Testis (tissue), 2 donors: ENCODE measurements at regions not wholly inside any gene's neighbourhood (a gene's known extent, or its start where the extent isn't known, plus 50 kb on each side); places are given as distances from the start of the nearest gene placed in this dataset.

Experiments
- DNase-seq: peaks from one replicate; pipeline ENCODE4 v3.0.0-alpha.2; 2019
- H3K27ac ChIP-seq, 2 donors: fragments of 200-600 bp; sonication (generic); one replicate each; pipeline ENCODE4 v1.5.1; 2019
- H3K27me3 ChIP-seq: fragments of 200-600 bp; sonication (generic); one replicate; pipeline ENCODE4 v1.5.1; 2019
- H3K36me3 ChIP-seq: fragments of 200-600 bp; sonication (generic); one replicate; pipeline ENCODE4 v1.5.1; 2017; ENCODE audit warnings: low read depth; ENCODE audit errors: missing control alignments
- H3K4me1 ChIP-seq: fragments of 200-600 bp; sonication (generic); one replicate; pipeline ENCODE4 v1.5.1; 2019
- H3K4me3 ChIP-seq, 2 donors: fragments of 200-600 bp; sonication (generic); one replicate each; pipeline ENCODE4 v1.5.1; 2017 to 2019
- H3K9me3 ChIP-seq: fragments of 200-600 bp; sonication (generic); one replicate; pipeline ENCODE4 v1.5.1; 2017
- POLR2A ChIP-seq: fragments of 450-650 bp; IDR thresholded peaks from one replicate; pipeline ENCODE4 v1.6.1; 2017; ENCODE audit warnings: antibody characterized with exemption, mild to moderate bottlenecking, moderate library complexity
- WGBS, 2 donors: methylation state at CpG; one replicate each; pipeline ENCODE4 v1.1.5; 2018; 5-methylcytosine and 5-hydroxymethylcytosine counted together
- intact Hi-C: fragments of 100-400 bp; cut with DNase I; formaldehyde crosslinking; loops from one replicate; pipeline ENCODE4 v1.15.1; 2023; ENCODE audit warnings: low total_unique reads
- TF ChIP-seq, protein P1 (sequence below), 3 experiments: fragments of 450-650 bp in 2 of 3; fragments of 200-600 bp in 1 of 3; sonication (generic) in 1 of 3; IDR thresholded peaks; one replicate each; pipeline ENCODE4 v1.5.1; 2016 to 2019; ENCODE audit warnings: antibody characterized with exemption in 3 of 3, mild to moderate bottlenecking in 2 of 3, moderate library complexity in 1 of 3

DNA sequence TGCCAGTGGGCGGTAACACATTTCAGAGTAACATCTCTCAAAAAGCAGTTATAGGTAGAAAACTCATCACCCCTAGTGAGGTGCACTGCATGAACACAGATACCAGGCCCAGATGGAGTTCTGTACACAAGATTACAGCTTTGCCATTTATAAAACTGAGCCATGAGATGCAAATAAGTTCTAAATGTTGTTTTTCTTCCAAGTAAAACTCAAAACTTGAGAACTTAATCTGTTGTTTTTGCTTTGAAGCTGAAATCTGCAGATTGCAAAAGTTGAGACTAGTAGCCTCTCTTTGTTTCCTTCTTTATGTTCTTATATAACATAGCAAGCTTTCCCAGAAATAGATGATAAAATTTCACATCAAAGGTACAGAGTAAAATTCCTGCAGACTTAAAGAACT, 434.1 kb downstream of the PLK2 start:
- intact Hi-C loops: no loop called here
- H3K27ac ChIP-seq: no peak overlapping the region
- no peak for TF ChIP-seq POLR2A
- TF ChIP-seq, protein P1, sequence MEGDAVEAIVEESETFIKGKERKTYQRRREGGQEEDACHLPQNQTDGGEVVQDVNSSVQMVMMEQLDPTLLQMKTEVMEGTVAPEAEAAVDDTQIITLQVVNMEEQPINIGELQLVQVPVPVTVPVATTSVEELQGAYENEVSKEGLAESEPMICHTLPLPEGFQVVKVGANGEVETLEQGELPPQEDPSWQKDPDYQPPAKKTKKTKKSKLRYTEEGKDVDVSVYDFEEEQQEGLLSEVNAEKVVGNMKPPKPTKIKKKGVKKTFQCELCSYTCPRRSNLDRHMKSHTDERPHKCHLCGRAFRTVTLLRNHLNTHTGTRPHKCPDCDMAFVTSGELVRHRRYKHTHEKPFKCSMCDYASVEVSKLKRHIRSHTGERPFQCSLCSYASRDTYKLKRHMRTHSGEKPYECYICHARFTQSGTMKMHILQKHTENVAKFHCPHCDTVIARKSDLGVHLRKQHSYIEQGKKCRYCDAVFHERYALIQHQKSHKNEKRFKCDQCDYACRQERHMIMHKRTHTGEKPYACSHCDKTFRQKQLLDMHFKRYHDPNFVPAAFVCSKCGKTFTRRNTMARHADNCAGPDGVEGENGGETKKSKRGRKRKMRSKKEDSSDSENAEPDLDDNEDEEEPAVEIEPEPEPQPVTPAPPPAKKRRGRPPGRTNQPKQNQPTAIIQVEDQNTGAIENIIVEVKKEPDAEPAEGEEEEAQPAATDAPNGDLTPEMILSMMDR (IDR thresholded peaks at IDR 0.05): no peak
- no peaks in the 10 kb centered on the region for H3K36me3 ChIP-seq
- H3K27me3 ChIP-seq: no peaks in the 10 kb centered on the region
- no peaks in the 10 kb centered on the region for H3K9me3 ChIP-seq
- WGBS, 2 donors: 97 to 100% methylated on average over 1 of the region's 1 CpG
- peaks cover 3% of the 10 kb centered on the region for H3K4me1 ChIP-seq
- no peak overlapping the region for H3K4me3 ChIP-seq
- DNase-seq: no peak

GRCh38 chr5:58024151-58024550, 435.7 kb downstream of the PLK2 start:
- intact Hi-C loops: no loop called here

GRCh38 chr5:58022055-58022454, 437.8 kb downstream of the PLK2 start:
- peak; percentile 29 for DNase-seq
- TF ChIP-seq, protein P1 (IDR thresholded peaks at IDR 0.05): no peak
- TF ChIP-seq POLR2A: no peak
- Histone ChIP-seq H3K4me3 (no peak overlapping the region), H3K27ac (no peak overlapping the region), H3K4me1 (peaks cover 3% of the 10 kb centered on the region), H3K36me3 (no peaks in the 10 kb centered on the region), H3K27me3 (no peaks in the 10 kb centered on the region), H3K9me3 (no peaks in the 10 kb centered on the region)
- WGBS, 2 donors: 46 to 64% methylated on average over 2 of the region's 2 CpGs
- intact Hi-C loops: no loop called here

More at GRCh38 chr5:58024151-58024550, 435.7 kb downstream of the PLK2 start:
- DNase-seq: no peak
- H3K9me3 ChIP-seq: no peaks in the 10 kb centered on the region
- H3K27ac ChIP-seq: no peak overlapping the region
- H3K36me3 ChIP-seq: no peaks in the 10 kb centered on the region
- 0 to 50% methylated on average over 1 of the region's 1 CpG for WGBS, 2 donors
- no peaks in the 10 kb centered on the region for H3K27me3 ChIP-seq
- peaks cover 3% of the 10 kb centered on the region for H3K4me1 ChIP-seq
- no peak overlapping the region for H3K4me3 ChIP-seq
- TF ChIP-seq POLR2A: no peak

DNA sequence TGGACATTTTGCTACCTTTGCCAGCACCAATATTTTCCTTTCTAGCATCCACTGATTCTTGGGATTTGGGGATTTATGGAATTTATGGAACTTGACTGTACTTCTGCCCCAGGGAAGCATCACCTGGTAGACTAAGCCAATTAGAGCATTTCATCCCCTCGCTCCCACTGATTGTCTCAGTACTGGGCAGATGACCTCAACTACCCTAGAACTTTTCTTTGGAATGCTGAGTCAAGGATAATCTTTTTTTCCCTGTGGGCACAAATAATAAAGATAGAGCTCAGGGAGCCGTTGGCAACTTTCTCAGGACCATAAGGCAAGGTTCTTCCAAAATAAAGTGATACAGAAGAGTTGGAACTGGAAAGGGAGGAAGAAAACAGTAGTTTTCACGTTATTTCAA, 438.4 kb downstream of the PLK2 start:
- no peaks in the 10 kb centered on the region for H3K36me3 ChIP-seq
- no peak overlapping the region for H3K4me3 ChIP-seq
- no peak for TF ChIP-seq POLR2A
- TF ChIP-seq, protein P1 (IDR thresholded peaks at IDR 0.05): no peak
- H3K27me3 ChIP-seq: no peaks in the 10 kb centered on the region
- no peak for DNase-seq
- H3K9me3 ChIP-seq: no peaks in the 10 kb centered on the region
- no peak overlapping the region for H3K27ac ChIP-seq
- H3K4me1 ChIP-seq: peaks cover 3% of the 10 kb centered on the region
- intact Hi-C loops: no loop called here
- WGBS, 2 donors: 51 to 55% methylated on average over 3 of the region's 3 CpGs

- no peak for DNase-seq
- intact Hi-C loops: no loop called here
- Histone ChIP-seq H3K4me1 (peaks cover 3% of the 10 kb centered on the region), H3K27me3 (no peaks in the 10 kb centered on the region), H3K27ac (no peak overlapping the region), H3K36me3 (no peaks in the 10 kb centered on the region), H3K9me3 (no peaks in the 10 kb centered on the region), H3K4me3 (no peak overlapping the region)
- 57 to 59% methylated on average over 2 to 3 of the region's 3 CpGs for WGBS, 2 donors
- TF ChIP-seq POLR2A: no peak
- TF ChIP-seq, protein P1 (IDR thresholded peaks at IDR 0.05): no peak
These were observed 440.3 kb downstream of the PLK2 start for GRCh38 chr5:58019614-58020013.
